Neural progenitor cell (in vitro differentiated cells): ENCODE measurements at regions not wholly inside any gene's neighbourhood (a gene's known extent, or its start where the extent isn't known, plus 50 kb on each side); places are given as distances from the start of the nearest gene placed in this dataset.

ENCODE experiments used
- DNase-seq: peaks from one replicate; pipeline ENCODE4 v3.0.0-alpha.2; 2016; ENCODE audit warnings: low spot score
- H2AFZ ChIP-seq: fragments of 200-600 bp; sonication (generic); replicated peaks from 2 replicates; pipeline ENCODE4 v1.6.1; 2016; ENCODE audit warnings: antibody characterized with exemption
- H3F3A ChIP-seq: fragments of 200-600 bp; sonication (generic); 2 replicates; pipeline ENCODE4 v1.6.1; 2016; ENCODE audit warnings: antibody characterized with exemption, low read depth
- H3K27ac ChIP-seq: fragments of 200-600 bp; sonication (generic); 2 replicates; pipeline ENCODE4 v1.5.1; 2016; ENCODE audit warnings: mild to moderate bottlenecking
- H3K27me3 ChIP-seq: fragments of 200-600 bp; sonication (generic); 2 replicates; pipeline ENCODE4 v1.6.1; 2016; ENCODE audit warnings: mild to moderate bottlenecking, moderate library complexity
- H3K36me3 ChIP-seq: fragments of 200-600 bp; sonication (generic); 2 replicates; pipeline ENCODE4 v1.5.1; 2016
- H3K4me1 ChIP-seq: fragments of 200-600 bp; sonication (generic); 2 replicates; pipeline ENCODE4 v1.6.1; 2016; ENCODE audit warnings: mixed run types
- H3K4me2 ChIP-seq: fragments of 200-600 bp; sonication (generic); 2 replicates; pipeline ENCODE4 v1.6.1; 2016
- H3K4me3 ChIP-seq: fragments of 200-600 bp; sonication (generic); 2 replicates; pipeline ENCODE4 v1.5.1; 2016
- H3K79me2 ChIP-seq: fragments of 200-600 bp; sonication (generic); 2 replicates; pipeline ENCODE4 v1.6.1; 2016; ENCODE audit warnings: low read depth
- H3K9ac ChIP-seq: fragments of 200-600 bp; sonication (generic); 2 replicates; pipeline ENCODE4 v1.6.1; 2016
- H3K9me3 ChIP-seq: fragments of 200-600 bp; sonication (generic); 2 replicates; pipeline ENCODE4 v1.5.1; 2016; ENCODE audit warnings: low read depth
- H4K20me1 ChIP-seq: fragments of 200-600 bp; sonication (generic); 2 replicates; pipeline ENCODE4 v1.6.1; 2016; ENCODE audit warnings: low read depth
- H3K27ac Mint-ChIP-seq: 3 replicates; pipeline ENCODE4 v1.8.0; 2021; ENCODE audit warnings: mixed read lengths
- H3K27me3 Mint-ChIP-seq: 2 replicates; pipeline ENCODE4 v1.8.0; 2022; ENCODE audit warnings: low read depth, mild to moderate bottlenecking, inconsistent platforms, moderate library complexity, mixed read lengths; ENCODE audit not compliant: insufficient read depth
- H3K36me3 Mint-ChIP-seq: 3 replicates; pipeline ENCODE4 v1.8.0; 2021; ENCODE audit warnings: mixed read lengths
- H3K4me1 Mint-ChIP-seq: 3 replicates; pipeline ENCODE4 v1.8.0; 2021; ENCODE audit warnings: mixed read lengths
- H3K4me3 Mint-ChIP-seq: 3 replicates; pipeline ENCODE4 v1.8.0; 2021; ENCODE audit warnings: mild to moderate bottlenecking, moderate library complexity, mixed read lengths
- H3K9me3 Mint-ChIP-seq: 3 replicates; pipeline ENCODE4 v1.8.0; 2020; ENCODE audit warnings: mixed read lengths
- EZH2 ChIP-seq: fragments of 200-600 bp; sonication (generic); IDR thresholded peaks from 2 replicates; pipeline ENCODE4 v1.6.1; 2017; ENCODE audit warnings: antibody characterized with exemption, mild to moderate bottlenecking, moderate library complexity
- EZH2phosphoT487 ChIP-seq: fragments of 200-600 bp; sonication (generic); IDR thresholded peaks from 2 replicates; pipeline ENCODE4 v1.6.1; 2017; ENCODE audit warnings: antibody characterized with exemption
- TF ChIP-seq, protein P1 (sequence below): fragments of 200-600 bp; sonication (generic); IDR thresholded peaks from 2 replicates; pipeline ENCODE4 v1.5.1; 2017; ENCODE audit warnings: antibody characterized with exemption, mild to moderate bottlenecking

DNA sequence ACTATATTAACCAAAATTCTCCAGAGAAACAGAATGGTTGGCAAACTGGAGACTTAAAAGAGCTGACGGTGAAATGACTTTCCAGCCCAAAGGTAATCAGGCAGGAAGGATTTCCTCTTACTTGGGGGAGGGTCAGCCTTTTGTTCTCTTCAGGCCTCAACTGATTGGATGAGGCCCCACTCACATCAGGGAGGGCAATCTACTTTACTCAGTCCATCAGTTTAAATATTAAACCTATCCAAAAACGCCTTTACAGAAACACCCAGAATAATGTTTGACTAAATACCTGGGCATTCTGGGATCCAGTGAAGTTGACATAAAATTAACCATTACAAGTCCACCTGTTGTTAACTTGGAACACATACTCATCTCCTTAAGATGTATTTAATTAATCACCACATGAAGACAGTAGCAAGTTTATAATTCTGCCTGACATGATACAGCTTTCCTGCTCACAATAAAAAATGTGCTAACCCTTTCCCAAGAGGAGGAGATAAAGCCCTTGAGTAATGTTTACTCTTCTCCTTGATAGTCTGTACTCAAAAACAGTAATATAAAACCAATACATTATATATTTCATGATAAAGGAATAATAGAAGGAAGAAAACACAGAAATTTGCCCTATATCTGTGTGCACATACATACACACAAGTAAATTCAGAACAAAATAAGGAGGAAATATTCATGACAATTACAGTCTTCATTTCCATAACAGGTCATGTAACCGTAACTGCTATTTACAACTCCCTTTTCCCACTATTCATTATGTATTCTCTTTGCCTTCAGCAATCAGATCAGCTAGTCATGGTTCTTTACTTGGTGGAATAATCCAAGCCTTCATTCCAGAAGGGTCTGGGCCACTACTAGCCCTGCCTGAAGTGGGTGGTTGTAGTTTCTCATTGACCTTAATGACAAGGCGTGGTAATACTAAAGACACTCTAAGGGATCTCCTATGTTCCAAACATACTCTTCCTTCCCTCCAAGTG lies 107.5 kb upstream of the RUNX1 start:
- Histone ChIP-seq H3K79me2 (no peaks in the 10 kb centered on the region), H3K36me3 (no peaks in the 10 kb centered on the region), H3K4me2 (no peak overlapping the region), H3K4me1 (no peaks in the 10 kb centered on the region), H3K27ac (no peak overlapping the region), H3K27me3 (no peaks in the 10 kb centered on the region), H3K9me3 (no peaks in the 10 kb centered on the region), H3K9ac (no peak overlapping the region), H4K20me1 (no peaks in the 10 kb centered on the region), H2AFZ (no peak overlapping the region), H3F3A (no peaks in the 10 kb centered on the region), H3K4me3 (no peak overlapping the region)
- no peak for DNase-seq
- H3K4me1 Mint-ChIP-seq = no peaks in the 10 kb centered on the region
- H3K27ac Mint-ChIP-seq = no peak overlapping the region
- peaks cover 2% of the 10 kb centered on the region for H3K27me3 Mint-ChIP-seq
- H3K4me3 Mint-ChIP-seq = no peak overlapping the region
- peaks cover 2% of the 10 kb centered on the region for H3K36me3 Mint-ChIP-seq
- TF ChIP-seq EZH2 (no peak), EZH2phosphoT487 (no peak)
- peaks cover 15% of the 10 kb centered on the region for H3K9me3 Mint-ChIP-seq

DNA sequence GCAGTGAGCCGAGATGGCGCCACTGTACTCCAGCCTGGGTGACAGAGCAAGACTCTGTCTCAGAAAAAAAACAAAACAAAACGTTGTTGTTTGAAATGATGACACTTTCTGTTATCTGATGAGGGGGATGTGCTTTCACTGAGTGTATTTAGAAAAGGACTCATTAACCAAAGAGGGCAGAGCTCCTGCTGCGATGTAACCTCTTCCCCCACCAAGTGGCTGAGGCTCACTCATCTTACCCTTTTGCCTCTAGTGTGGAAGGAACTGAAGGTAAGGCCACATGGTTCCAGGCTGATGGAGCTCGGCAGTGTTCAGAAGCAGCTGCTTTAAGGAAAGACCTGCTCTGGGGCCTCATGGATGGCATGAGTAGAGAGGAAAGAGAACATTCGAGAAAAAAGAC lies 105.7 kb upstream of the RUNX1 start:
- Histone ChIP-seq H3K36me3 (no peaks in the 10 kb centered on the region), H2AFZ (no peak overlapping the region), H3K79me2 (no peaks in the 10 kb centered on the region), H4K20me1 (no peaks in the 10 kb centered on the region), H3K27ac (no peak overlapping the region), H3K9ac (no peak overlapping the region), H3F3A (no peaks in the 10 kb centered on the region), H3K9me3 (no peaks in the 10 kb centered on the region), H3K4me1 (no peaks in the 10 kb centered on the region), H3K4me3 (no peak overlapping the region), H3K4me2 (no peak overlapping the region), H3K27me3 (no peaks in the 10 kb centered on the region)
- no peak for DNase-seq
- TF ChIP-seq, protein P1, sequence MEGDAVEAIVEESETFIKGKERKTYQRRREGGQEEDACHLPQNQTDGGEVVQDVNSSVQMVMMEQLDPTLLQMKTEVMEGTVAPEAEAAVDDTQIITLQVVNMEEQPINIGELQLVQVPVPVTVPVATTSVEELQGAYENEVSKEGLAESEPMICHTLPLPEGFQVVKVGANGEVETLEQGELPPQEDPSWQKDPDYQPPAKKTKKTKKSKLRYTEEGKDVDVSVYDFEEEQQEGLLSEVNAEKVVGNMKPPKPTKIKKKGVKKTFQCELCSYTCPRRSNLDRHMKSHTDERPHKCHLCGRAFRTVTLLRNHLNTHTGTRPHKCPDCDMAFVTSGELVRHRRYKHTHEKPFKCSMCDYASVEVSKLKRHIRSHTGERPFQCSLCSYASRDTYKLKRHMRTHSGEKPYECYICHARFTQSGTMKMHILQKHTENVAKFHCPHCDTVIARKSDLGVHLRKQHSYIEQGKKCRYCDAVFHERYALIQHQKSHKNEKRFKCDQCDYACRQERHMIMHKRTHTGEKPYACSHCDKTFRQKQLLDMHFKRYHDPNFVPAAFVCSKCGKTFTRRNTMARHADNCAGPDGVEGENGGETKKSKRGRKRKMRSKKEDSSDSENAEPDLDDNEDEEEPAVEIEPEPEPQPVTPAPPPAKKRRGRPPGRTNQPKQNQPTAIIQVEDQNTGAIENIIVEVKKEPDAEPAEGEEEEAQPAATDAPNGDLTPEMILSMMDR = no peak
- peaks cover 2% of the 10 kb centered on the region for H3K36me3 Mint-ChIP-seq
- no peak overlapping the region for H3K27ac Mint-ChIP-seq
- no peaks in the 10 kb centered on the region for H3K4me1 Mint-ChIP-seq
- no peak overlapping the region for H3K4me3 Mint-ChIP-seq
- peaks cover 17% of the 10 kb centered on the region for H3K9me3 Mint-ChIP-seq
- no peaks in the 10 kb centered on the region for H3K27me3 Mint-ChIP-seq

DNA sequence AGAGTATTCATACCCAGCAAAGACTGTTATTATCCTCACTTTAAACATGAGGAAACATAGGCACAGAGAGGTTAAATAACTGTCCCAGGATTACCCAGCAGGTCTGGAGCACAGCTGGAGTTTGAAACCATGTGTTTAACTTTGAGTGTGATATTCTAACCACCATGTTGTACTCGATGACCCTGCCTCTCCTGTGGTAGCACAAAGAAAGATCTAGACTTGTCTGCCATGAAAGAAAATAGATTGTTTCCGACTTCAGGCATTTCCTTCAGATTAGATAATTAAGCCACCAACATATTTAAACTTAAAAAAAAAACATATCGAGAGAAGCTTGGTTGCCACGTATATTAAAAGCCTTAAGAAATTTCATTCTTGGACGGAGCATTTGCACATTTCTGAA lies 104.6 kb upstream of the RUNX1 start:
- peaks cover 17% of the 10 kb centered on the region for H3K9me3 Mint-ChIP-seq
- Histone ChIP-seq H3K79me2 (no peaks in the 10 kb centered on the region), H3K9ac (no peak overlapping the region), H3K27me3 (no peaks in the 10 kb centered on the region), H3K4me3 (no peak overlapping the region), H3K36me3 (no peaks in the 10 kb centered on the region), H3K9me3 (no peaks in the 10 kb centered on the region), H3F3A (no peaks in the 10 kb centered on the region), H2AFZ (no peak overlapping the region), H3K4me1 (no peaks in the 10 kb centered on the region), H3K27ac (no peak overlapping the region), H3K4me2 (no peak overlapping the region), H4K20me1 (no peaks in the 10 kb centered on the region)
- H3K27ac Mint-ChIP-seq = no peak overlapping the region
- no peak for DNase-seq
- H3K4me1 Mint-ChIP-seq = no peaks in the 10 kb centered on the region
- peaks cover 2% of the 10 kb centered on the region for H3K36me3 Mint-ChIP-seq
- no peak overlapping the region for H3K4me3 Mint-ChIP-seq
- no peaks in the 10 kb centered on the region for H3K27me3 Mint-ChIP-seq
- TF ChIP-seq, protein P1 = no peak
- TF ChIP-seq EZH2 (no peak), EZH2phosphoT487 (no peak)
